PC-3 (cell line): ENCODE measurements at regions not wholly inside any gene's neighbourhood (a gene's known extent, or its start where the extent isn't known, plus 50 kb on each side); places are given as distances from the start of the nearest gene placed in this dataset.

Source experiments
- ATAC-seq: fragments of 200-7000 bp; cut with Tn5 transposase; 2 replicates; pipeline ENCODE4 v1.9.1; 2020; ENCODE audit warnings: mild to moderate bottlenecking, moderate library complexity
- BruUV-seq: library from RNA; stranded (reverse); fragments of 400-500 nt; replicated peaks from 2 replicates; lab custom pipeline; 2021; lab: Mats Ljungman, UMichigan
- CTCF ChIA-PET: fragments of 300-600 bp; sonication (Branson Sonifier 250); formaldehyde crosslinking; loops from one replicate; lab custom pipeline; 2022; ENCODE audit warnings: antibody characterized with exemption; lab: Charles Lee
- POLR2A ChIA-PET: fragments of 300-600 bp; sonication (Branson Sonifier 250); formaldehyde crosslinking; loops from one replicate; lab custom pipeline; 2022; ENCODE audit warnings: antibody characterized with exemption; ENCODE audit not compliant: unreplicated experiment; lab: Charles Lee
- DNase-seq: peaks from one replicate; pipeline ENCODE4 v3.0.0-alpha.2; 2015
- H2AFZ ChIP-seq: fragments of 300-600 bp; sonication (generic); 2 replicates; pipeline ENCODE4 v1.6.0; 2016; ENCODE audit warnings: antibody characterized with exemption, low read length
- H3F3A ChIP-seq: fragments of 300-600 bp; sonication (generic); one replicate; pipeline ENCODE4 v1.6.0; 2017; ENCODE audit warnings: antibody characterized with exemption, low read length, control low read depth, mild to moderate bottlenecking; ENCODE audit not compliant: unreplicated experiment
- H3K27ac ChIP-seq: fragments of 300-600 bp; sonication (generic); 2 replicates; pipeline ENCODE4 v1.5.1; 2016; ENCODE audit warnings: mild to moderate bottlenecking, low read length
- H3K27me3 ChIP-seq: fragments of 300-600 bp; sonication (generic); 2 replicates; pipeline ENCODE4 v1.6.1; 2016; ENCODE audit warnings: low read length, mixed read lengths
- H3K36me3 ChIP-seq: fragments of 300-600 bp; sonication (generic); 2 replicates; pipeline ENCODE4 v1.6.1; 2016; ENCODE audit warnings: low read depth, mixed run types, low read length, mixed read lengths
- H3K4me1 ChIP-seq: fragments of 300-600 bp; sonication (generic); 2 replicates; pipeline ENCODE4 v1.5.1; 2016; ENCODE audit warnings: low read length; ENCODE audit not compliant: insufficient read depth
- H3K4me2 ChIP-seq: fragments of 300-600 bp; sonication (generic); 2 replicates; pipeline ENCODE4 v1.6.0; 2016; ENCODE audit warnings: low read length
- H3K4me3 ChIP-seq: fragments of 300-600 bp; sonication (generic); 2 replicates; pipeline ENCODE4 v1.5.1; 2016; ENCODE audit warnings: mild to moderate bottlenecking, low read length, mixed read lengths
- H3K79me2 ChIP-seq: fragments of 300-600 bp; sonication (generic); 2 replicates; pipeline ENCODE4 v1.6.1; 2017; ENCODE audit warnings: low read length, mixed read lengths
- H3K9ac ChIP-seq: fragments of 300-600 bp; sonication (generic); 2 replicates; pipeline ENCODE4 v1.6.0; 2016; ENCODE audit warnings: mild to moderate bottlenecking, low read length
- H3K9me2 ChIP-seq: fragments of 300-600 bp; sonication (generic); replicated peaks from 2 replicates; pipeline ENCODE4 v1.6.1; 2016; ENCODE audit warnings: mixed run types, low read length, mixed read lengths
- H3K9me3 ChIP-seq: fragments of 300-600 bp; sonication (generic); 2 replicates; pipeline ENCODE4 v1.6.1; 2016; ENCODE audit warnings: low read length, mixed read lengths
- H4K20me1 ChIP-seq: fragments of 300-600 bp; sonication (generic); 2 replicates; pipeline ENCODE4 v1.6.1; 2016; ENCODE audit warnings: low read length, mixed read lengths
- CTCF ChIP-seq: fragments of 300-600 bp; sonication (generic); conservative IDR thresholded peaks from 2 replicates; pipeline ENCODE4 v1.5.1; 2017; ENCODE audit warnings: antibody characterized with exemption, low read depth, mild to moderate bottlenecking, low read length
- EZH2 ChIP-seq: fragments of 300-600 bp; sonication (generic); IDR thresholded peaks from one replicate; pipeline ENCODE4 v1.6.1; 2017; ENCODE audit warnings: antibody characterized with exemption, mild to moderate bottlenecking, low read length; ENCODE audit not compliant: unreplicated experiment
- EZH2phosphoT487 ChIP-seq: fragments of 300-600 bp; sonication (generic); IDR thresholded peaks from 2 replicates; pipeline ENCODE4 v1.6.1; 2018; ENCODE audit warnings: mild to moderate bottlenecking, antibody characterized with exemption, low read length, borderline replicate concordance
- intact Hi-C: fragments of 100-400 bp; cut with micrococcal nuclease; formaldehyde crosslinking; loops from 2 replicates; pipeline ENCODE4 v1.9.0; 2023

GRCh38 chr5:61738446-61738845, 406.4 kb downstream of the ZSWIM6 start:
- H3K4me3 ChIP-seq, result no peak overlapping the region
- no peak for TF ChIP-seq CTCF
- no peak for TF ChIP-seq EZH2
- TF ChIP-seq EZH2phosphoT487, result no peak
- no peak overlapping the region for H3K9ac ChIP-seq
- no peaks in the 10 kb centered on the region for H3K4me1 ChIP-seq
- H2AFZ ChIP-seq, result no peak overlapping the region
- ATAC-seq, result no peak
- intact Hi-C loops, result no loop called here
- no peaks in the 10 kb centered on the region for H3K9me2 ChIP-seq
- CTCF ChIA-PET, result no interaction called here
- H3F3A ChIP-seq, result no peaks in the 10 kb centered on the region
- H3K36me3 ChIP-seq, result no peaks in the 10 kb centered on the region
- BruUV-seq, result no TSS peak
- no peak overlapping the region for H3K4me2 ChIP-seq
- POLR2A ChIA-PET, result no interaction called here
- H3K9me3 ChIP-seq, result no peaks in the 10 kb centered on the region
- no peaks in the 10 kb centered on the region for H3K27me3 ChIP-seq
- H4K20me1 ChIP-seq, result no peaks in the 10 kb centered on the region
- no peaks in the 10 kb centered on the region for H3K79me2 ChIP-seq
- no peak for DNase-seq
- H3K27ac ChIP-seq, result no peak overlapping the region

- CTCF ChIA-PET, result no interaction called here
These were observed 412.9 kb downstream of the ZSWIM6 start for GRCh38 chr5:61744690-61745619.

More at GRCh38 chr5:61744690-61745619, 412.9 kb downstream of the ZSWIM6 start:
- Histone ChIP-seq H3K9me2 (no peaks in the 10 kb centered on the region), H3K4me2 (no peak overlapping the region), H3K9me3 (no peaks in the 10 kb centered on the region), H3K4me1 (no peaks in the 10 kb centered on the region), H3K36me3 (no peaks in the 10 kb centered on the region), H3K27ac (no peak overlapping the region), H4K20me1 (no peaks in the 10 kb centered on the region), H3K9ac (no peak overlapping the region), H3F3A (no peaks in the 10 kb centered on the region), H3K79me2 (no peaks in the 10 kb centered on the region), H3K4me3 (no peak overlapping the region), H3K27me3 (no peaks in the 10 kb centered on the region), H2AFZ (no peak overlapping the region)
- ATAC-seq, result no peak
- intact Hi-C loops, result no loop called here
- no peak for TF ChIP-seq EZH2
- 0 out of 2 replicates have a peak, but pooled peaks have one; percentile 15 for TF ChIP-seq CTCF
- POLR2A ChIA-PET, result no interaction called here
- no TSS peak for BruUV-seq
- DNase-seq, result peak; percentile 4
